ENCODE measurements at regions not wholly inside any gene's neighbourhood (a gene's known extent, or its start where the extent isn't known, plus 50 kb on each side); places are given as distances from the start of the nearest gene placed in this dataset.

DNA sequence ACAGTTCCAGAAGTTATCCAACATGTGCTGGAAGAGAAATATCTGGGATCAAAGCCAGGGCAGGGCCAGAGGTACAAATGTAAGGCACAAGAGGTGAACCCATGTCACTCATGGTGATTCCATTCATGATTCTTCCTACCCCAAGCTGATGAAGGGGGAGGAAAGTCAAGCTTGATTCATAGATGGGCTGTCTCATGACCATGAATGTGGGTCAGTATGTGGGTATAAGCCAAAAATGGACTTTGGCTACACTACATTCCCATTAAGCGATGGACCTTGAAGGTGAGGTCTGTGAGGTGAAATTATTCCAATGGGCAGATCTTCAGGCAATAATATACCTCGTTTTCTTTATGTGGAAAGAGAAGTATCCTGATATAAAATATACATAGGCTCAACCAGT, 217.1 kb downstream of the BTG1 start:
- Mint-ChIP-seq H3K4me1 (ENCODE audit: low read depth) (peaks cover 2% of the 10 kb centered on the region), H3K36me3 (ENCODE audit: low read depth) (no peaks in the 10 kb centered on the region), H3K9me3 (peaks cover under 1% of the 10 kb centered on the region), H3K4me3 (no peak overlapping the region), H3K27ac (no peak overlapping the region), H3K27me3 (ENCODE audit: low read depth) (no peaks in the 10 kb centered on the region)
- no peak for DNase-seq
- intact Hi-C loops (cut with micrococcal nuclease), result no loop called here
- CTCF ChIA-PET, result interaction anchor here (0.6 to 0.8 kb wide), 4 partner anchors 11 to 918 kb away, joined by 3 to 8 read pairs (median 4); no protein-coding TSS in a partner anchor

DNA sequence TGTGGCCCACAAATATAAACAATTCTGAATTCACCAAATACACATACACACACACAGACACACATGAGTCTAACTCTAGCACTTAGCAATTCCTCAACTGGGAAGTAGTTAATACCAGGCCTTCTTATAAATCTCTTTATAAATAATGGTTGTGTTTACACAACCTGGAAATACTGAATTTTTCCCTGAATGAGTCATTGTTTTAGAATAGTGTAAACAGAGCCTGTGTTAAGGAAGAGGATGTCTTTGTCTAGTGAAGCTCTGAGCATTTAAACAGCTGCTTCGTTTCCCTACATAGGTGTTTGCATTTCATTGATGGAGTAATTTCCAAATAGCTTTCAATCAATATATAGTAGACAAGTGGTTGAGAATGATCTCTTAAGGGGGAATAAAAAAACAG, 218.8 kb downstream of the BTG1 start:
- H3K27me3 Mint-ChIP-seq (ENCODE audit: low read depth), result no peaks in the 10 kb centered on the region
- CTCF ChIA-PET, result interaction anchor here (0.6 kb wide), 1 partner anchor 477 kb away, joined by 3 read pairs; no protein-coding TSS in a partner anchor
- H3K27ac Mint-ChIP-seq, result no peak overlapping the region
- intact Hi-C loops (cut with micrococcal nuclease), result no loop called here
- H3K4me1 Mint-ChIP-seq (ENCODE audit: low read depth), result peaks cover 6% of the 10 kb centered on the region
- H3K4me3 Mint-ChIP-seq, result no peak overlapping the region
- no peaks in the 10 kb centered on the region for H3K36me3 Mint-ChIP-seq (ENCODE audit: low read depth)
- DNase-seq, result no peak
- peaks cover 7% of the 10 kb centered on the region for H3K9me3 Mint-ChIP-seq

DNA sequence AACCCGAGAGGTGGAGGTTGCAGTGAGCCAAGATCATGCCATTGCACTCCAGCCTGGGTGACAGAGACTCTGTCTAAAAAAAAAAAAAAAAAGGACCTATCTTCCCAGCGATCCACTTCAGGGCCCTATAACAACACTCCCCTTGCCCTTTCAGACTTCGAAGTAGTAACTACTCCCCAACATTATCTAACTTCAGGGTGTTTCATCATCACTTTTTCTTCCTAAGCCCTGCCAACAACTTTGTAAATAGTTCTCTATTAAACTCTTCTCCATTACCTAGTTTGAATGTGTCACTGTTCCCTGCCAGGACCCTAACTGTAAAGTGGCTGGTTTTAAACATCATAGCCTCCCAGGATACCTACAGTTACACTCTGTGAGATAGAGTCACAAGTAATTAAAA, 220.8 kb downstream of the BTG1 start:
- Mint-ChIP-seq H3K27ac (no peak overlapping the region), H3K4me3 (no peak overlapping the region), H3K36me3 (ENCODE audit: low read depth) (no peaks in the 10 kb centered on the region), H3K27me3 (ENCODE audit: low read depth) (no peaks in the 10 kb centered on the region), H3K4me1 (ENCODE audit: low read depth) (peaks cover 20% of the 10 kb centered on the region), H3K9me3 (peaks cover 7% of the 10 kb centered on the region)
- DNase-seq, result no peak
- CTCF ChIA-PET, result no interaction called here
- intact Hi-C loops (cut with micrococcal nuclease), result no loop called here

DNA sequence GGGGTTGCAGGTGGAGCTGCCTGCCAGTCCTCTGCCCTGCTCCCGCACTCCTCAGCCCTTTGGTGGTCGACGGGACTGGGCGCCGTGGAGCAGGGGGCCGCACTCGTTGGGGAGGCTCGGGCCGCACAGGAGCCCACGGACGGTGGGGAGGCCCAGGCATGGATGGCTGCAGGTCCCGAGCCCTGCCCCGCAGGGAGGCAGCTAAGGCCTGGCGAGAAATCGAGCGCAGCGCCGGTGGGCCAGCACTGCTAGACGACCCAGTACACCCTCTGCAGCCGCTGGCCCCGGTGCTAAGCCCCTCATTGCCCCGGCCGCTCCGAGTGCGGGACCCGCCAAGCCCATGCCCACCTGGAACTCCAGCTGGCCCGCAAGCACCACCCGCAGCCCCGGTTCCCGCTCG, 221.8 kb downstream of the BTG1 start:
- H3K27ac Mint-ChIP-seq, result no peak overlapping the region

DNA sequence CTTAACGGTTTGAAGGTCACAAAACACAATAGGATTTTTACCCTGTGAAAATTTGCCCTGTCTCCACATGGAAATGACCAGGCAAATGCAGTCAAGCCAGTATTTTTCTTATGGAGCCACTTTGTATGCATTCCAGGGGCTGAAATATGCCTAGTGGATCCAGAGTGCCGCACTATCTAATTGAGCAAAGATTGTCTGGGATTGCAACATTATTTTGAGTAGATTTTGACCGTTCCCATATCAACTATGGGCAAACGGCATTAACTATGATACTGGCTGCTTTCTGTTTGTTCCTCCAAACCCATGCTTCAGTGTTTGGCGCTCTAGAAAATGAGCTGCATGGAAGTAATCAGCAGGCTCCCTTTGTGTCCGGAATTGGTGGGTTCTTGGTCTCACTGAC, 223.0 kb downstream of the BTG1 start:
- DNase-seq, result no peak
- Mint-ChIP-seq H3K36me3 (ENCODE audit: low read depth) (no peaks in the 10 kb centered on the region), H3K27ac (no peak overlapping the region), H3K9me3 (peaks cover 7% of the 10 kb centered on the region), H3K27me3 (ENCODE audit: low read depth) (no peaks in the 10 kb centered on the region), H3K4me3 (no peak overlapping the region), H3K4me1 (ENCODE audit: low read depth) (peaks cover 24% of the 10 kb centered on the region)
- CTCF ChIA-PET, result no interaction called here
- intact Hi-C loops (cut with micrococcal nuclease), result no loop called here

More for the DNA sequence above, 221.8 kb downstream of the BTG1 start:
- Mint-ChIP-seq H3K36me3 (ENCODE audit: low read depth) (no peaks in the 10 kb centered on the region), H3K4me1 (ENCODE audit: low read depth) (peaks cover 20% of the 10 kb centered on the region), H3K4me3 (no peak overlapping the region), H3K9me3 (peaks cover 7% of the 10 kb centered on the region), H3K27me3 (ENCODE audit: low read depth) (no peaks in the 10 kb centered on the region)
- CTCF ChIA-PET, result no interaction called here
- intact Hi-C loops (cut with micrococcal nuclease), result no loop called here
- no peak for DNase-seq

DNA sequence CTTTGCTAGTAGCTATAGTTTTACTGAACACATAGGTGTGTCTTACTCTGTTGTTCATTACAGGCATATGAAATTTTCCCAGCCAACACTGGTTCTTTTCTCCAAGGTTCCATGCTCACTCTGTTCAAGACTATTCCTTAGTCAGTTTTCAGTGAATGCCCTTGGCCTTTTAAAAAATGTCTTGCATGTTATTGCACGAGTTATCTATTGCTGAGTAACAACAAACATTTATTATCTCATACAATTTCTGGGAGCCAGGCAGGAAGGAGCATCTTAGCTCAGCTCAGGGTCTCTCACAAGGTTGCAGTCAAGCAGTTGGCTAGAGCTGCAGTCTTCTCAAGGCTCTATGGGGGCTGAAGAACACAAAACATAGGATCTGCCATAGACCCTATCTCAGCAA, 223.5 kb downstream of the BTG1 start:
- peaks cover 7% of the 10 kb centered on the region for H3K9me3 Mint-ChIP-seq
- H3K36me3 Mint-ChIP-seq (ENCODE audit: low read depth), result no peaks in the 10 kb centered on the region
- H3K27ac Mint-ChIP-seq, result no peak overlapping the region
- no peak overlapping the region for H3K4me3 Mint-ChIP-seq
- no peak for DNase-seq
- peaks cover 24% of the 10 kb centered on the region for H3K4me1 Mint-ChIP-seq (ENCODE audit: low read depth)
- no peaks in the 10 kb centered on the region for H3K27me3 Mint-ChIP-seq (ENCODE audit: low read depth)
- intact Hi-C loops (cut with micrococcal nuclease), result no loop called here
- CTCF ChIA-PET, result no interaction called here

DNA sequence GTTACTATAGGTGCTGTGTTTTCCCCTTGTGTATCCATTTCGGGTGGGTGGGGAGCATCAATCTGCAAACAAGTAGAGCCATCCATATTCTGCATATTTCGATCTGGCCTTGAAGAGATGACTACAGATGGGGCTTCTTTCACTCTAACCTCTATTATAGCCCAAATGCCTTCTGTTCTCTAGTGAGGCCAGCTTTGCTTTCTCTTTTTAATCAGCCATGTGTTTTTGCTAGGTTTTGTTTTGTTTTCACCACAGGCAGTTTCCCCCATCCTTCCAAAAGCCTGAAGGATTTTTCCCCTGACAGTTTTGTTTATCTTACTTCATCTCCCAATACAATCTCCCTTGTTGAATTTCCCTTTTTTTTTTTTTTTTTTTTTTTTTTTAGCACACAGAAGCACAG, 224.1 kb downstream of the BTG1 start:
- intact Hi-C loops (cut with micrococcal nuclease), result no loop called here
- CTCF ChIA-PET, result no interaction called here
- no peak for DNase-seq
- peaks cover 7% of the 10 kb centered on the region for H3K9me3 Mint-ChIP-seq
- H3K27me3 Mint-ChIP-seq (ENCODE audit: low read depth), result no peaks in the 10 kb centered on the region
- H3K27ac Mint-ChIP-seq, result no peak overlapping the region
- H3K4me1 Mint-ChIP-seq (ENCODE audit: low read depth), result peaks cover 24% of the 10 kb centered on the region
- no peak overlapping the region for H3K4me3 Mint-ChIP-seq
- no peaks in the 10 kb centered on the region for H3K36me3 Mint-ChIP-seq (ENCODE audit: low read depth)

DNA sequence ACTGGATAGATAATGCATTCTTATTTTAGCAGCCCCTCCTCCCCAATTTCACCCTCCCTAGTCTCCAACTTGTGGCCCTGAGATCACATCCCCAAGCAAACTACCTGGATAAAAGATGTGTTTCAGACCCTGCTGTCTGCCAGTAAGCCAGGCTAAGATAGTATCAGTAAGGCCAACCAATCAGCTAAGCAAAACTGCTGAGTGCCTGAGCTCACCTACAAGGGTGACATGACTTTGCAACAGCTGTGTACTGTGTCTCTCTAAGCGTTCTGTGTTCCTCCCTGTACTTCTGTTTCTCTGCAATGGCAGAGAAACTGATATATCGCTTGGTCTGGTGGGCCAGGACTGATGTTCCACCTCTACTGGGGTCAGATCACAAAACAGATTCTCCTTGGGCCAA, 224.9 kb downstream of the BTG1 start:
- CTCF ChIA-PET, result no interaction called here
- peaks cover 7% of the 10 kb centered on the region for H3K9me3 Mint-ChIP-seq
- H3K4me3 Mint-ChIP-seq, result no peak overlapping the region
- no peaks in the 10 kb centered on the region for H3K27me3 Mint-ChIP-seq (ENCODE audit: low read depth)
- intact Hi-C loops (cut with micrococcal nuclease), result no loop called here
- H3K36me3 Mint-ChIP-seq (ENCODE audit: low read depth), result no peaks in the 10 kb centered on the region
- H3K27ac Mint-ChIP-seq, result no peak overlapping the region
- peaks cover 24% of the 10 kb centered on the region for H3K4me1 Mint-ChIP-seq (ENCODE audit: low read depth)
- no peak for DNase-seq

DNA sequence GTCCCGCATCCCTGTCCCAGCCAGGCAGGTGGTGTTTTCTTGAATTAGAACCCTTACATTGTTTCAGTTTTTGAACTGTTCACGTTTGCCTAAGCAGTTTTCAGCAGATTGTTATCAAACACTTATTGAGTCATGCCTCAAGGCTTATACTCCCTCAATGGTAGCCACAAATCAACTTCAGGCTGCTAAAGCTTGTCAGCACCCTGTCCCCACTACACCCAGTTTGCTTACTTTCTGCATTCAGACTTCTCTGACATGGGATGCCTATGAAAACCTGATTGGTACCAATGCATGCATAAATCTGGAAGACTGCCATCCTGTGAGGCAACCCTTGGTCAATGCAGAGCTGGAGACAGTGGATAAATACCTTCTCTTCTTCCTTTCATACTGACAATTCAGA, 225.4 kb downstream of the BTG1 start:
- Mint-ChIP-seq H3K27me3 (ENCODE audit: low read depth) (no peaks in the 10 kb centered on the region), H3K27ac (no peak overlapping the region), H3K4me1 (ENCODE audit: low read depth) (peaks cover 24% of the 10 kb centered on the region), H3K36me3 (ENCODE audit: low read depth) (no peaks in the 10 kb centered on the region), H3K4me3 (no peak overlapping the region), H3K9me3 (peaks cover 7% of the 10 kb centered on the region)
- no peak for DNase-seq
- intact Hi-C loops (cut with micrococcal nuclease), result no loop called here
- CTCF ChIA-PET, result no interaction called here

DNA sequence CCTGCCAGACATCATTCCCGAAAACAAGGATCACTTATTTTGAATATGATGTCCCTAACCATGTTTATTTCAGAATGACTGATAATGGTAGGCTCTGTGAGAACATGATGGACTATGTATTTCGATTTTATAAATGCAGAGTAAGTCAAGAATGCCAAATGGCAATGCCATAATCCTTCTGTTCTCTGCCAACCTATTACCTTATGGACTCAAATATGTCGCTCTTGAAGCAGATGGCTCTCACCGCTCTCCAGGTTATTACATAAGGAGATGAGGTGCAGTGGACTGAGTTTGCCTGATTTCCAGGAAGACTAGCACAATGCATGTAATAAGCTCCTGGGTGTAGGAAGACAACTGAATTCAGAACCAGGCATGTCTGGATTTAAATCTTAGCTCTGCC, 227.2 kb downstream of the BTG1 start:
- DNase-seq, result no peak
- CTCF ChIA-PET, result interaction anchor here (0.9 kb wide), 1 partner anchor 536 kb away, joined by 3 read pairs; no protein-coding TSS in a partner anchor
- H3K4me1 Mint-ChIP-seq (ENCODE audit: low read depth), result peaks cover 25% of the 10 kb centered on the region
- H3K9me3 Mint-ChIP-seq, result peaks cover 6% of the 10 kb centered on the region
- H3K27ac Mint-ChIP-seq, result no peak overlapping the region
- H3K4me3 Mint-ChIP-seq, result no peak overlapping the region
- no peaks in the 10 kb centered on the region for H3K36me3 Mint-ChIP-seq (ENCODE audit: low read depth)
- no peaks in the 10 kb centered on the region for H3K27me3 Mint-ChIP-seq (ENCODE audit: low read depth)
- intact Hi-C loops (cut with micrococcal nuclease), result no loop called here

DNA sequence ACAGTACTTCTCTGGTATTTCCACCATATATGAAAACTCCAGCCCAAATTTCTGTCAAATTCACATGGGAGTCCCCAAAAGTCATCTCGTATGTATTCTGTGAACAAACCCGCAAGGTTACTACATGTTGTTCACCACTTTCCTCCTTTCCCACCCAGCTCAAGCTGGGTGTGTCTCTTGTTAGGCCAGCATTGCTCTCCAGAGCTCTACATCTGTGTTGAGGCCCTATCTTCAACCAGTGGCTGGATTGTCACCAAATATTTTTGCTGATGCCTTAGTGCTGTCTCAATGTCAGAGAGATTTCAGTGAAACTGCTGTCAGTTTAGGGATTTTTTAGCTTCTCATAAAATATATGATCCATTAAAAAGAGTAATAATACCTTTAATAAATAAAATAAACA, 230.9 kb downstream of the BTG1 start:
- intact Hi-C loops (cut with micrococcal nuclease), result no loop called here
- no peak overlapping the region for H3K27ac Mint-ChIP-seq
- CTCF ChIA-PET, result interaction anchor here (1.4 kb wide), 1 partner anchor 103 kb away, joined by 4 read pairs; no protein-coding TSS in a partner anchor

DNA sequence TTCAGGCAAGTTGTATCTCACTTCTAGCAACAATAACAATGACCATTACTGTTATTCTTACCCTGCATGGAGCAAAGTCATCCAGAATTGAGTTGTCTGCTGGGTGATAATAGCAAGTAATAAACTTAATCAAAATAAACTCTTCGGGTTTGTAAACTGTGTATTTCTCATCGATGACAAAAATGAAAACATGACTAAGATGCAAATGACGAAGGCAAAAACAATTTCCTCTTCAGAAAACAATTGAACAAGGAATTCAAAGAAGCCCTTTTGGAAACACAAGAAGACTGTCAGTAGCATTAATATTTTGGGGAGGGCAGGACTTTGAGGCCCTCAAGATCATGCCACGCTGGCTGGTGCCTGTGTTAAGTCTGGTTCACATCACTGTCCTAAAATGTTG, 232.0 kb downstream of the BTG1 start:
- intact Hi-C loops (cut with micrococcal nuclease), result no loop called here
- Mint-ChIP-seq H3K27me3 (ENCODE audit: low read depth) (no peaks in the 10 kb centered on the region), H3K36me3 (ENCODE audit: low read depth) (no peaks in the 10 kb centered on the region), H3K4me3 (no peak overlapping the region), H3K9me3 (peaks cover 1% of the 10 kb centered on the region), H3K4me1 (ENCODE audit: low read depth) (peaks cover 21% of the 10 kb centered on the region), H3K27ac (no peak overlapping the region)
- CTCF ChIA-PET, result interaction anchor here (0.5 to 1.2 kb wide), 2 partner anchors 102 to 136 kb away, joined by 3 to 4 read pairs; no protein-coding TSS in a partner anchor
- DNase-seq, result no peak

More for the DNA sequence above, 230.9 kb downstream of the BTG1 start:
- no peaks in the 10 kb centered on the region for H3K9me3 Mint-ChIP-seq
- peaks cover 21% of the 10 kb centered on the region for H3K4me1 Mint-ChIP-seq (ENCODE audit: low read depth)
- no peaks in the 10 kb centered on the region for H3K36me3 Mint-ChIP-seq (ENCODE audit: low read depth)
- DNase-seq, result no peak
- H3K4me3 Mint-ChIP-seq, result no peak overlapping the region
- no peaks in the 10 kb centered on the region for H3K27me3 Mint-ChIP-seq (ENCODE audit: low read depth)

DNA sequence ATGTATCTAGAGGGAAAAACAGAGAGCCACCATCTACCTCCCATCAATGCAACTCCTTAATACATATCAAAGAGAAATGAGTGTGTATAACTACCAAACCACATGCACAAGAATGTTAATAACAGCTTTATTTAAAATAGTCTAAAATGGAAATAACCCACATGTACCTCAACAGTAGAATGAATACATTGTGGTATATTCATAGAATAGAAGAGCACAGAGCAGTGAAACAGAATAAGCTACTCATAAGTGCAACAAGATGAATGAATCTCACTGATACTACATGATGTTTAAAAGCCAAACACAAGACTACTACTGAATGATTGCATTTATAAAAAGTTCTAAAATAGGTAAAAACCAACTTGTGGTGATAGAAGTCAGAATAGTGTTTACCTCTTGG, 232.5 kb downstream of the BTG1 start:
- H3K4me3 Mint-ChIP-seq, result no peak overlapping the region
- no peak overlapping the region for H3K27ac Mint-ChIP-seq
- intact Hi-C loops (cut with micrococcal nuclease), result no loop called here
- H3K9me3 Mint-ChIP-seq, result peaks cover 6% of the 10 kb centered on the region
- no peaks in the 10 kb centered on the region for H3K36me3 Mint-ChIP-seq (ENCODE audit: low read depth)
- CTCF ChIA-PET, result interaction anchor here (0.5 to 1.2 kb wide), 2 partner anchors 101 to 136 kb away, joined by 3 to 4 read pairs; no protein-coding TSS in a partner anchor
- peaks cover 18% of the 10 kb centered on the region for H3K4me1 Mint-ChIP-seq (ENCODE audit: low read depth)
- DNase-seq, result no peak
- no peaks in the 10 kb centered on the region for H3K27me3 Mint-ChIP-seq (ENCODE audit: low read depth)

All from activated naive CD4-positive, alpha-beta T cell treated with anti-CD3 and anti-CD28 coated beads for 36 hours (primary cell).